GM12875 (cell line): ENCODE measurements at regions not wholly inside any gene's neighbourhood (a gene's known extent, or its start where the extent isn't known, plus 50 kb on each side); places are given as distances from the start of the nearest gene placed in this dataset.

ENCODE experiments used
- H3K4me3 ChIP-seq: one replicate; pipeline ENCODE4 v1.5.1; 2011; ENCODE audit warnings: low read depth, low read length, control low read depth
- TF ChIP-seq, protein P1 (sequence below): IDR thresholded peaks from 2 replicates; pipeline ENCODE4 v1.5.1; 2011; ENCODE audit warnings: low read depth, mild to moderate bottlenecking, control low read depth, inconsistent platforms, low read length, moderate library complexity, borderline replicate concordance; ENCODE audit not compliant: insufficient read depth

DNA sequence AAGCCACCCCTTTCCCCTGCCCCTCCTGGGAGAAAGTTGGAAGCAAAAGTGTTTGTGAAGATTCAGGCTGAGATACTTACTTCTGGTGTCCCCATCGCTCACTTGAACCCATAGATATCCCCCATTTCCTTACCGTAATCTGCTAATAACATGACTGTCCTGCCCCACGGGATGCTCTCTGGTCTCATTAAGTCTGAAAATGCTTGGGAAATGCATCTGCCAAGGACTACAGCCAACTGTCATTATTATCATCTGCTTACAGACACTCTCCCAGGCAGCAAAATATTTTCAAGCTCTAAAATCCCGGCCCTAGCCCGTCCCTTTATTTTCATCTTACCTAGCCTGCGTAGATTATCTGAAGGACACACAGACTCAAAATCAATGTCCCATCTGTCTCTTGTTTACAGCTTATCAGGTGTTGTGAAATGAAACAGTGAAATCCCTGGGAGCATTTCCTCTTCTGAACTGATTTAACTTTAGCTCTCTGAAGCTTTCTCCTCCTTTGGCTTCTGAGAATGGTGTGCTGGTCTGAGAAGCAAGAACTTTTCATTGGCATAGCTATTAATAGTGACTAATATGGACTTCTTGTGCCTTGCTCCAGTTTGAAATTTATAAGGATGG, 126.9 kb upstream of the OSMR start:
- no peak overlapping the region for H3K4me3 ChIP-seq
- TF ChIP-seq, protein P1, sequence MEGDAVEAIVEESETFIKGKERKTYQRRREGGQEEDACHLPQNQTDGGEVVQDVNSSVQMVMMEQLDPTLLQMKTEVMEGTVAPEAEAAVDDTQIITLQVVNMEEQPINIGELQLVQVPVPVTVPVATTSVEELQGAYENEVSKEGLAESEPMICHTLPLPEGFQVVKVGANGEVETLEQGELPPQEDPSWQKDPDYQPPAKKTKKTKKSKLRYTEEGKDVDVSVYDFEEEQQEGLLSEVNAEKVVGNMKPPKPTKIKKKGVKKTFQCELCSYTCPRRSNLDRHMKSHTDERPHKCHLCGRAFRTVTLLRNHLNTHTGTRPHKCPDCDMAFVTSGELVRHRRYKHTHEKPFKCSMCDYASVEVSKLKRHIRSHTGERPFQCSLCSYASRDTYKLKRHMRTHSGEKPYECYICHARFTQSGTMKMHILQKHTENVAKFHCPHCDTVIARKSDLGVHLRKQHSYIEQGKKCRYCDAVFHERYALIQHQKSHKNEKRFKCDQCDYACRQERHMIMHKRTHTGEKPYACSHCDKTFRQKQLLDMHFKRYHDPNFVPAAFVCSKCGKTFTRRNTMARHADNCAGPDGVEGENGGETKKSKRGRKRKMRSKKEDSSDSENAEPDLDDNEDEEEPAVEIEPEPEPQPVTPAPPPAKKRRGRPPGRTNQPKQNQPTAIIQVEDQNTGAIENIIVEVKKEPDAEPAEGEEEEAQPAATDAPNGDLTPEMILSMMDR: no peak

DNA sequence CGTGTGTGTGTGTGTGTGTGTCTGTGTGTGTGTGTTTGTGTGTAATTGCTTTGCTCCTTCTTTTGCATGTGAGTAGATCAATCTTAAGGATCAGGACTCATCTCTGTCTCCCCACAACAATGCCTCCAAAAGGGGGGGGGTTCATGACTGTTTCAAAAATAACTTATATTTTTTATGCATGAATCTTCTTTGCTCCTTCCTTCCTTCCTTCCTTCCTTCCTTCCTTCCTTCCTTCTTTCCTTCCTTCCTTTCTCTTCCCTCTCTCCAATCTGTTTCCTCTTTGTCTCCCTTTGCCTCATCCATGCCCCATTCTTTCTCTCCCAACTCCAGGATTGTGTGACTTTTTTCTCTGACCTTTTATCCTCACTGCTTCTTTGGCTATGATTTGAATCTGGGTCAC, 126.4 kb upstream of the OSMR start:
- TF ChIP-seq, protein P1: no peak
- H3K4me3 ChIP-seq: no peak overlapping the region

DNA sequence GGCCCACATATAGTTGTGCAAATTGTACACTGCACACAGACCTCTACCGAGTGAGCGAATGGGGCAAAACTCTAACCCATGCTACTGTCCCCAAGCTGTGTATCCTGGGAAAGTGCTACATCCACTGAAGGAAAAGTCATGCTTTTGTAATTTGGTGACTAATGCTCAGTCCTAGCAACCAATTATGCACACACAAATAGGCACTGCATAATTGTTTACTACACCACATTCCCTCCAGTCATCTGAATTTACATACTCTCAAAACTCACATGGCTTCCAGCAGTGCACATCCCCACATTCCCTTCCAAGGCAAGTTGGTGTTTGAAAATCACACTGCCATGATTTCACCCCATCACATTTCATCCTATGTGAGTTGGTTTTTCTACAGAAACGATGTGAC, 125.9 kb upstream of the OSMR start:
- TF ChIP-seq, protein P1: no peak
- no peak overlapping the region for H3K4me3 ChIP-seq

DNA sequence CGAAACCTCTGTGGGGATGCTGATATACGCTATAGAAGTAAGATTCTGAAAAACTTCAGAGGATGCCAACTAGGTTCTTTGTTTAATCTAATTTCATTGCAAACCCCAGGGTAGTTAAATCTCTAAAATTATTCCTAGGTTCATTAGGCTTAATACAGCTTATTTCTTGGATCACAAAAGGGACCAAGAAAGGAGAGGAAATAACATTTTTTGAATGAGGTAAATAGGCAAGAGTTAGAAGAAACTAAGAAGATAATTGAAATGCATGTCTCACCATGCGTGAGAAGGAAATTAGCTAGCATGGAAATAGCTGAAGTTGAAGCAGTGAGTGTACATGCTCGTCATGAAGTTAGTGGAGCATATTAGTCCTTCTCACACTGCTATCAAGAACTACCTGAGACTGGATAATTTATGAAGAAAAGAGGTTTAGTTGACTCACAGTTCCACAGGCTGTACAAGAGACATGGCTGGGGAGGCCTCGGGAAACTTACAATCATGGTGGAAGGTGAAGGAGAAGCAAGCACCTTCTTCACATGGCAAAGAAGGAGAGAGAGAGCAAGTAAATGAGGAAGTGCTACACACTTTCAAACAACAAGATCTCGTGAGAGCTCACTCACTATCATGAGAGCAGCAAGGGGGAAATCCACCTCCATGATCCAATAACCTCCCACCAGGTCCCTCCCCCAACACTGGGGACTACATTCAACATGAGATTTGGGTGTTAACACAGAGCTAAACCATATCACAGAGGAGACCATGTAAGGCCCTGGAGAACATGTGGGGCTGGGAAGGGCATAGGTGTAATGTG, 125.1 kb upstream of the OSMR start:
- TF ChIP-seq, protein P1: no peak

DNA sequence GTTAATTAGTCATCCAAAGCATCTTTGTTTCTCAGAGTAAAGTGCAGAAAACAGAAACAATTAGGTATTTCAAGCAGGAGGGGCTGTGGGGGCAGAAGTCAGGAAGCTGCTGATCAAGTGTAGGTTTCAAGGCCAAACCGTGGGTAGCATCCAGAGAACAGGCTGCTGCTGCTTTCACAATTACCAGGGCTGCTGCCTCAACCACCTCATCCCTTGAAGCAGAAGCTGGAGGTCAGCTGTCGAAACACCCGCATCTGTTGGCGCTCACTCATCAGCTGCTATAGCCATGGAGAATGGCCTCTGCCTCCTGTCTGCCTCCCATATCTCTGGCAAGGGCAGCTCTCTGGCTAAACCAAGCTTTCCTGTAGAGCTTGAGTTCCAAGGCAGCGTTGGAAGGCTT, 122.9 kb upstream of the OSMR start:
- H3K4me3 ChIP-seq: no peak overlapping the region
- TF ChIP-seq, protein P1: no peak

More for the DNA sequence above, 125.1 kb upstream of the OSMR start:
- no peak overlapping the region for H3K4me3 ChIP-seq

DNA sequence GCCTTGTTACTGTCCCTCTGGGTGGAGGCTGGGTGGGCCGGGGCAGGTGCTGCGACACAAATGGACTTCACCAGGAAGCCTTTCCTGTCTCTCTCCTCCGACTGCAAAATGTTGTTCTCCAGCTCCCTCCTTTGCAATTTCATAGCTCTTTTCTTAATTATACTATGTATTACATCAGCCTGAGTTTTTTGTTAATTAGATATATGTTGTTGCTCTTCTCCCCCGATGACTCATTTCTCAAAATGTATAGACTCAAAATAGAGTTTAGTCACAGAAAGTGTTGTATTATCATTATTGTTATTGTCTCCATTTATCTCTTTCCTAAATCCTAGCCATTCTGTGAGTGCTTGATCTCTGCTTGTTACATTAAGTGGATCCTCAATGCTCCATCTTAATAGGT, 122.4 kb upstream of the OSMR start:
- TF ChIP-seq, protein P1: no peak
- H3K4me3 ChIP-seq: no peak overlapping the region

DNA sequence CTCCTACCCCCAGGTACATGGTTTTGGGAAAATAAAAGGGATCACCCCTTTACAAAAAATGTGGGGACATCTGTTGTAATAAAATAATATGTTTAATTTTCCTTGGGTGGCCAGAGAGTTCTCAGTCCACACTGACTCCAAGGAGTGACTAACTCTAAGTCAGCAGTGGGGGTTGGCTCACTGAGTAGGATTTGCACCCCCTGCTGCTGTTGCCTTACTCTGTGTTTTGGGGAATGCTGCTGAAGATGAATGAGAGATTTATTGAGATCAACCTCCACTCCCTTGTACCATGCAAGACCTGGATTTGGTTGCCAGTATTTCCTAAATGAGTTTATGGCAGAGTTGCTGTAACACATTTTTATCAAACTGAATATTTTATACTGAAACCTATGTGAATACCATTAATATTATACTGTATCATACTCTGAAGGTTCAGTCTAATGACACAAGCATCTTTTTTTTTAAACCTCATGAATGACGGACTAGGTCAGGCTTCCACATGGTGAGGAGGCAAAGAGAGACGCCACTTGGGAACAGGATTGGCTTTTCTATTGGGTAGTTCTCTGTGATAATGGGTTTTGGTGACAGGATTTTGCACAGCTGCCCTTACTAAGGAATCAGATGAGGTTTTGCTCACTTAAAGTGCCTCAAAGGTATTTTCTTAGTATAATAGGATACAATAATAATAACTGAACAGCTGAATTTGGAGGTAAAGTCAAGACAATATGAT, 121.3 kb upstream of the OSMR start:
- TF ChIP-seq, protein P1: no peak

More for the DNA sequence above, 121.3 kb upstream of the OSMR start:
- no peak overlapping the region for H3K4me3 ChIP-seq
